ENCODE measurements at regions not wholly inside any gene's neighbourhood (a gene's known extent, or its start where the extent isn't known, plus 50 kb on each side); places are given as distances from the start of the nearest gene placed in this dataset.
A peak's percentile ranks its signal among the peaks of the same experiment; 100 is the strongest.

DNA sequence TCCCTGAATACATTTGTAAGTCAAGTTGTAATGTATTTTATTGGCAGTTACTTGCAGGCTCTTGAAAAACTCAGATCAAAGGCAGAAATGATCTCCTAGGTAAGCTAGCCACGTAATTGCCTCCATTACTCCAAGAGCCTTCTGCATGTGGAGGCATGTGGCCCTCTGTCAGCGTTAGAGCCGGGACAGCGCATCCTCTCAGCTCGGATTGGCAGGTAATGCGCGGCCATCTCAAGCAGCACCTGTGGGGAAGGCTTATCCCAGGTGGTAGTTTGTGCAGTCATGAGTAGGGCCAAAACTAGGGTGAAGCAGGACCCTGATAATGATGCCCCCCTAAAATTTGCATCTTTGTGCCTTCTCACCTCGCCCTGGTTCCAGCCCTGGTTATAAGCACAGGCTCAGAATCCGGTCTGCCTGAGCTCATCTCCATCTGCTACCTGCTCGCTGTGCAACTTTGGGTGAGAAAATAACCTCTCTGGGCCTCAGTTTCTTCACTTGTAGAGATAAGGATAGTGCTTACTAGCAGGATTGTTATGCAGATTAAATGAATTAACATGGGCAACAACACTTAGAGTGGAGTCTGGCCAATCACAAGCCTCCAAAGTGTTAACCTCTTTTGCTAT, 157.5 kb upstream of the PMEPA1 start:
- H3K27ac Mint-ChIP-seq, result peak overlapping the region; percentile 26 to 83 (median 65)
- TF ChIP-seq CTCF (IDR thresholded peaks at IDR 0.05; ENCODE audit: unreplicated experiment in 3 of 3), result no peak
- H3K4me1 Mint-ChIP-seq, result peaks cover 22% of the 10 kb centered on the region
- H3K4me3 Mint-ChIP-seq, result peak overlapping the region in 1 of 3 experiments; percentile 31
- H3K27me3 Mint-ChIP-seq (ENCODE audit: low read depth), result peaks cover 7% of the 10 kb centered on the region
- no peaks in the 10 kb centered on the region for H3K36me3 Mint-ChIP-seq (ENCODE audit: low read depth)
- H3K9me3 Mint-ChIP-seq, result peaks cover 8% of the 10 kb centered on the region

DNA sequence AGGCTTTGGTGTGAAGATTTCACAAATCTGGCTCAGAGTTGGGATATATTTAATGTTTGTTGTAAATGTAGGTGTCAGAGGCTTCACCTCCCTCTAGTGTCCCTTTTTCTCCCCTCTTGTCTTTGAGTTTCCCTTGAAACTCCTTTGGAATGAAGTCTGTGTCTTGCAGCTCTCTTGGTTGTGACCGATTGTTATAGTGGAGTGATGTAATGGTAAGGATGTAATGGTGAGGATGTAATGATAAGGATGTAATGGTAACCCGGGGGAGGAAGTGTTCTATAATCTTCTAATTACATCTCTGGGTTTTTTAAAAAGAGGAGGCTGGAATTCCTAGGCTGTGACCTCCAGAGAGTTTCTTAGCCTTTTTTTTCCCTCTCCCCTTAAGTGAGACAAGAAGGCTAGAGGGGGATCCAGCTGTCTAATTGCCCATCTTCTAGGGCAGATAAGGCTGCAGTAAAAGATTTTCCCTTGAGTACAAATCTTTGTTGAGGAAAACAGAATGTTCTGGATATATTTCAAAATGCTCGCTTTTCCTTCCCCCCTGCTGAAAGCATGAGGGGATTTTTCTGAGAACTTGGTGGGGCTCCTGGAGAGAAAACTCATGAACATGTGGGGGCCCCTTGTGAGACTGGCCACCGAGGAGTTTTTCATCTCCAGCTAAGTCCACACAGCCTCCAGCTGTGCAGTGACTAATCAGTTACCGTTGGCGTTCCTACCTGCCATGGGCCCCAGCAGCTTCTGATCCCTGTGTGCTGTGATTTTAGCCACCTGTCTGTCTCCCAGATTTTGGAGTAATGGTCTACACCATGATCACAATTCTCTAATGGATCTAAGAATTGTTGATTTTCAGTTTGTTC, 156.7 kb upstream of the PMEPA1 start:
- Mint-ChIP-seq H3K4me3 (peak overlapping the region in 1 of 3 experiments; percentile 31), H3K4me1 (peaks cover 22% of the 10 kb centered on the region), H3K27me3 (ENCODE audit: low read depth) (peaks cover 7% of the 10 kb centered on the region), H3K36me3 (ENCODE audit: low read depth) (no peaks in the 10 kb centered on the region), H3K27ac (peak overlapping the region; percentile 26 to 83 (median 65)), H3K9me3 (peaks cover 8% of the 10 kb centered on the region)
- no peak for TF ChIP-seq CTCF (IDR thresholded peaks at IDR 0.05; ENCODE audit: unreplicated experiment in 3 of 3)

DNA sequence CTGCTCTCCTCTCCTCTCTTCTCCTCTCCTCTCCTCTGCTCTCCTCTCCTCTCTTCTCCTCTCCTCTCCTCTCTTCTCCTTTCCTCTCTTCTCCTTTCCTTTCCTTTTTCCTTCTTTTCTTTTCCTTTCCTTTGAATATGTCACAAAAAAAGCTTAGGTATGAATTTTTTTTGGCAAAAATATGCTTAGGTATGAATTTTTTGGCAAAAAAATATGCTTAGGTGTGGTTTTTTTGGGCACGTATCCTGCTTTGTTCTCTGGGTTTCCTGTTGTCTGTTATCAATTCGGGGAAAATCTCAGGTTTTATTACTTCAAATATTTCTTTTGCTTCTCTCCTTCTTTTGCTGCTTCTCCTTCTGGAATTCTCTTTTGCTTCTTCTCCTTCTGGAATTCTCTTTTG, 155.5 kb upstream of the PMEPA1 start:
- peaks cover 8% of the 10 kb centered on the region for H3K9me3 Mint-ChIP-seq
- peaks cover 7% of the 10 kb centered on the region for H3K27me3 Mint-ChIP-seq (ENCODE audit: low read depth)
- TF ChIP-seq CTCF (IDR thresholded peaks at IDR 0.05; ENCODE audit: unreplicated experiment in 3 of 3), result no peak
- no peak overlapping the region for H3K4me3 Mint-ChIP-seq
- peaks cover 22% of the 10 kb centered on the region for H3K4me1 Mint-ChIP-seq
- H3K27ac Mint-ChIP-seq, result no peak overlapping the region
- H3K36me3 Mint-ChIP-seq (ENCODE audit: low read depth), result no peaks in the 10 kb centered on the region

DNA sequence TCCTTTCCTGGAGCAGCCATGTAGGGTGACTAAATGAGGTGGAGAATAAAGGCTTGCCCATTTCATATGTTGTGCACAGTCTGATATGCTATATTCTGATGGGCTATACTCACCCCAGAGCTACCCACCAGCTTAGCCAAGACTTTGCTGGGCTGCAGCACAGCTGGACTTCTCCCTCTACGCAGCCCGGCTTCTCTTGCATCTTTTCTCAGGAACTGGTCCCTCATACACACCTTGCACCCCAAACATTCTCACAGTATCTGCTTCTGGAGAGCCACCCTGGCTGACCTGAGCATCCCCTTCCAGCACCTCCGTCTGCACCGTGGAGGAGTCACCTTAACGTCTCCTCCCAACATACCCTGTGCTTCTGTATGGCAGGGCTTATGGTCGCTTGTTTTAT, 150.8 kb upstream of the PMEPA1 start:
- Mint-ChIP-seq H3K36me3 (ENCODE audit: low read depth) (no peaks in the 10 kb centered on the region), H3K27me3 (ENCODE audit: low read depth) (no peaks in the 10 kb centered on the region), H3K4me3 (no peak overlapping the region), H3K9me3 (peaks cover 12% of the 10 kb centered on the region), H3K27ac (no peak overlapping the region), H3K4me1 (no peaks in the 10 kb centered on the region)
- no peak for TF ChIP-seq CTCF (IDR thresholded peaks at IDR 0.05; ENCODE audit: unreplicated experiment in 3 of 3)

- no peaks in the 10 kb centered on the region for H3K36me3 Mint-ChIP-seq (ENCODE audit: low read depth)
These were observed 148.2 kb upstream of the PMEPA1 start for GRCh38 chr20:57857969-57858368.

More at GRCh38 chr20:57857969-57858368, 148.2 kb upstream of the PMEPA1 start:
- H3K4me1 Mint-ChIP-seq, result no peaks in the 10 kb centered on the region
- no peak overlapping the region for H3K27ac Mint-ChIP-seq
- no peak for TF ChIP-seq CTCF (IDR thresholded peaks at IDR 0.05; ENCODE audit: unreplicated experiment in 3 of 3)
- no peaks in the 10 kb centered on the region for H3K27me3 Mint-ChIP-seq (ENCODE audit: low read depth)
- H3K9me3 Mint-ChIP-seq, result peaks cover 6% of the 10 kb centered on the region
- no peak overlapping the region for H3K4me3 Mint-ChIP-seq
